ENCODE measurements at regions not wholly inside any gene's neighbourhood (a gene's known extent, or its start where the extent isn't known, plus 50 kb on each side); places are given as distances from the start of the nearest gene placed in this dataset.
"Not testable (repeated sequence)": the region's sequence is repeated elsewhere in the genome, so short reads cannot be mapped to it uniquely, and the experiment has no call there.

GRCh38 chr2:35503311-35503710 is 852.3 kb upstream of the CRIM1 start:
- CTCF ChIA-PET = no interaction called here

GRCh38 chr2:35501076-35501475 is 854.5 kb upstream of the CRIM1 start:
- Mint-ChIP-seq H3K9me3 (peaks cover 4% of the 10 kb centered on the region), H3K36me3 (ENCODE audit: low read depth) (no peaks in the 10 kb centered on the region), H3K4me3 (no peak overlapping the region), H3K4me1 (no peaks in the 10 kb centered on the region), H3K27ac (no peak overlapping the region), H3K27me3 (no peaks in the 10 kb centered on the region)
- DNase-seq (no peak), ATAC-seq (ENCODE audit: low read depth) (no peak)
- TF ChIP-seq, protein P1, sequence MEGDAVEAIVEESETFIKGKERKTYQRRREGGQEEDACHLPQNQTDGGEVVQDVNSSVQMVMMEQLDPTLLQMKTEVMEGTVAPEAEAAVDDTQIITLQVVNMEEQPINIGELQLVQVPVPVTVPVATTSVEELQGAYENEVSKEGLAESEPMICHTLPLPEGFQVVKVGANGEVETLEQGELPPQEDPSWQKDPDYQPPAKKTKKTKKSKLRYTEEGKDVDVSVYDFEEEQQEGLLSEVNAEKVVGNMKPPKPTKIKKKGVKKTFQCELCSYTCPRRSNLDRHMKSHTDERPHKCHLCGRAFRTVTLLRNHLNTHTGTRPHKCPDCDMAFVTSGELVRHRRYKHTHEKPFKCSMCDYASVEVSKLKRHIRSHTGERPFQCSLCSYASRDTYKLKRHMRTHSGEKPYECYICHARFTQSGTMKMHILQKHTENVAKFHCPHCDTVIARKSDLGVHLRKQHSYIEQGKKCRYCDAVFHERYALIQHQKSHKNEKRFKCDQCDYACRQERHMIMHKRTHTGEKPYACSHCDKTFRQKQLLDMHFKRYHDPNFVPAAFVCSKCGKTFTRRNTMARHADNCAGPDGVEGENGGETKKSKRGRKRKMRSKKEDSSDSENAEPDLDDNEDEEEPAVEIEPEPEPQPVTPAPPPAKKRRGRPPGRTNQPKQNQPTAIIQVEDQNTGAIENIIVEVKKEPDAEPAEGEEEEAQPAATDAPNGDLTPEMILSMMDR (IDR thresholded peaks at IDR 0.05) = no peak
- ChIA-PET CTCF (no interaction called here), POLR2A (no interaction called here)
- intact Hi-C loops (cut with micrococcal nuclease) = no loop called here

More at GRCh38 chr2:35503311-35503710, 852.3 kb upstream of the CRIM1 start:
- peaks cover 6% of the 10 kb centered on the region for H3K9me3 Mint-ChIP-seq
- H3K27me3 Mint-ChIP-seq = no peaks in the 10 kb centered on the region
- H3K4me3 Mint-ChIP-seq = no peak overlapping the region
- intact Hi-C loops (cut with micrococcal nuclease) = no loop called here
- ATAC-seq (ENCODE audit: low read depth) = no peak
- no peak for DNase-seq
- H3K4me1 Mint-ChIP-seq = no peaks in the 10 kb centered on the region
- POLR2A ChIA-PET = no interaction called here
- H3K36me3 Mint-ChIP-seq (ENCODE audit: low read depth) = no peaks in the 10 kb centered on the region
- TF ChIP-seq, protein P1 (IDR thresholded peaks at IDR 0.05) = no peak
- no peak overlapping the region for H3K27ac Mint-ChIP-seq

GRCh38 chr2:35496022-35496421 is 859.6 kb upstream of the CRIM1 start:
- CTCF ChIA-PET = no interaction called here
- Mint-ChIP-seq H3K4me3 (no peak overlapping the region), H3K36me3 (ENCODE audit: low read depth) (no peaks in the 10 kb centered on the region), H3K27ac (no peak overlapping the region), H3K4me1 (no peaks in the 10 kb centered on the region), H3K27me3 (no peaks in the 10 kb centered on the region), H3K9me3 (peaks cover under 1% of the 10 kb centered on the region)
- POLR2A ChIA-PET = no interaction called here
- intact Hi-C loops (cut with micrococcal nuclease) = no loop called here
- TF ChIP-seq, protein P1 (IDR thresholded peaks at IDR 0.05) = no peak
- ATAC-seq (ENCODE audit: low read depth) (no peak), DNase-seq (no peak)

- CTCF ChIA-PET = no interaction called here
- DNase-seq (no peak), ATAC-seq (ENCODE audit: low read depth) (no peak)
- no peaks in the 10 kb centered on the region for H3K4me1 Mint-ChIP-seq
- no peak overlapping the region for H3K4me3 Mint-ChIP-seq
- H3K27me3 Mint-ChIP-seq = no peaks in the 10 kb centered on the region
- no peaks in the 10 kb centered on the region for H3K36me3 Mint-ChIP-seq (ENCODE audit: low read depth)
- no peak overlapping the region for H3K27ac Mint-ChIP-seq
- TF ChIP-seq, protein P1 (IDR thresholded peaks at IDR 0.05) = no peak
- POLR2A ChIA-PET = no interaction called here
- H3K9me3 Mint-ChIP-seq = no peaks in the 10 kb centered on the region
- intact Hi-C loops (cut with micrococcal nuclease) = no loop called here
These were observed 860.4 kb upstream of the CRIM1 start for GRCh38 chr2:35495182-35495581.

DNA sequence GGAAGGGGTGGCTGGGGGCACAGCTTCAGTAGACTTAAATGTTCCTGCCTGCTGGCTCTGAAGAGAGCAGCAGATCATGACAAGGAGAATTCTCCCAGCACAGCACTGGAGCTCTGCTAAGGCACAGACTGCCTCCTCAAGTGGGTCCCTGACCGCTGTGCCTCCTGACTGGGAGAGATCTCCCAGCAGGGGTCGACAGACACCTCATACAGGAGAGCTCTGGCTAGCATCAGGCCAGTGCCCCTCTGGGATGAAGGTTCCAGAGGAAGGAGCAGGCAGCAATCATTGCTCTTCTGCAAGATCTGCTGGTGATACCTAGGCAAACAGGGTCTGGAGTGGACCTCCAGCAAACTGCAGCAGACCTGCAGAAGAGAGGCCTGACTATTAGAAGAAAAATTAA is 877.5 kb upstream of the CRIM1 start:
- intact Hi-C loops (cut with micrococcal nuclease); H3K36me3 Mint-ChIP-seq (ENCODE audit: low read depth); H3K27me3 Mint-ChIP-seq; DNase-seq; ATAC-seq (ENCODE audit: low read depth); POLR2A ChIA-PET; H3K4me1 Mint-ChIP-seq; H3K27ac Mint-ChIP-seq; H3K9me3 Mint-ChIP-seq; H3K4me3 Mint-ChIP-seq; CTCF ChIA-PET: not testable (repeated sequence)

DNA sequence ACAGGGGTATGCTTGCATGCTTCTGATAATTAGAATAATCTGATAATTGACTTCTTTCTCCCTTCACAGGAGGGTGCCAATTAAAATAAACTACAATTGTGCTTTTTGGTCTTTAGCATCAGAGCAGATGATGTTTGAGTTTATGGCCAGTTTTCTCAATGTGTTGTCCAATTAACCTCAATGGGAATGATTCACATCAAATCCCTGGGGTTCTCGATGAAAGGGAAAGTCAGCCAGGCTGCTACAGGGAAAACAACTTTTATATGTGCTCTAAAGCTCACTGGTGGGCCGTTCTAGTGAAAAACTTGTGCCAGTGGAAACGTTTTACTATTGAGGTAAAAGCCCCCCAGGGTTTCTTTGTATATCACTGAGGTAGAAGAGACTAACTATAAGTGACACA is 887.3 kb upstream of the CRIM1 start:
- H3K27me3 Mint-ChIP-seq = no peaks in the 10 kb centered on the region
- no peak overlapping the region for H3K4me3 Mint-ChIP-seq
- H3K36me3 Mint-ChIP-seq (ENCODE audit: low read depth) = no peaks in the 10 kb centered on the region
- H3K9me3 Mint-ChIP-seq = peaks cover 2% of the 10 kb centered on the region
- ChIA-PET POLR2A (no interaction called here), CTCF (no interaction called here)
- H3K27ac Mint-ChIP-seq = no peak overlapping the region
- ATAC-seq (ENCODE audit: low read depth) (no peak), DNase-seq (no peak)
- H3K4me1 Mint-ChIP-seq = no peaks in the 10 kb centered on the region
- intact Hi-C loops (cut with micrococcal nuclease) = no loop called here
- TF ChIP-seq, protein P1 (IDR thresholded peaks at IDR 0.05) = no peak

Measured in activated B cell treated with CpG ODN at 0.5 μM for 24 hours (primary cell).